Keratinocyte (primary cell): ENCODE measurements at regions not wholly inside any gene's neighbourhood (a gene's known extent, or its start where the extent isn't known, plus 50 kb on each side); places are given as distances from the start of the nearest gene placed in this dataset.

ENCODE experiments used
- CTCF ChIP-seq, 3 experiments: IDR thresholded peaks in 1 of 3; conservative IDR thresholded peaks in 1 of 3; optimal IDR thresholded peaks in 1 of 3; 2 replicates in 2 of 3; 3 replicates in 1 of 3; pipeline versions ENCODE3 to v1.5.1; 2011; ENCODE audit warnings: low read length in 3 of 3, mild to moderate bottlenecking in 3 of 3, moderate library complexity in 2 of 3, control low read depth in 1 of 3, inconsistent platforms in 1 of 3; ENCODE audit not compliant: insufficient read depth in 2 of 3; ENCODE audit errors: extremely low read depth in 1 of 3
- EZH2 ChIP-seq: IDR thresholded peaks from one replicate; pipeline ENCODE4 v1.6.1; 2012; ENCODE audit warnings: inconsistent platforms, mild to moderate bottlenecking, low read length, moderate library complexity

GRCh38 chr15:60057554-60057953 is 53.4 kb downstream of the FOXB1 start:
- TF ChIP-seq CTCF (optimal IDR thresholded peaks at IDR 0.05 in 1 of 3, IDR thresholded peaks at IDR 0.05 in 1 of 3, conservative IDR thresholded peaks at IDR 0.05 in 1 of 3; ENCODE audit: extremely low read depth in 1 of 3, insufficient read depth in 2 of 3, low read length in 3 of 3) (no peak), EZH2 (no peak)
